ENCODE measurements at regions not wholly inside any gene's neighbourhood (a gene's known extent, or its start where the extent isn't known, plus 50 kb on each side); places are given as distances from the start of the nearest gene placed in this dataset.

GRCh38 chr3:22594990-22595389 is 608.1 kb upstream of the UBE2E2 start:
- Histone ChIP-seq H3K9me3 (ENCODE audit: low read length) (no peaks in the 10 kb centered on the region), H3K4me1 (ENCODE audit: insufficient read depth, low read length) (peaks cover 16% of the 10 kb centered on the region; the same call in 1 of the 2 replicates), H3F3A (ENCODE audit: low read length, unreplicated experiment) (no peaks in the 10 kb centered on the region), H3K4me2 (ENCODE audit: low read length) (no peak overlapping the region), H3K9ac (ENCODE audit: low read length) (no peak overlapping the region), H3K79me2 (ENCODE audit: low read length) (no peaks in the 10 kb centered on the region), H3K36me3 (ENCODE audit: low read depth, low read length) (no peaks in the 10 kb centered on the region), H3K4me3 (ENCODE audit: low read length) (no peak overlapping the region), H3K27ac (ENCODE audit: low read length) (no peak overlapping the region), H3K9me2 (replicated peaks; ENCODE audit: low read length) (no peaks in the 10 kb centered on the region), H2AFZ (ENCODE audit: low read length) (no peak overlapping the region), H4K20me1 (ENCODE audit: low read length) (no peaks in the 10 kb centered on the region), H3K27me3 (ENCODE audit: low read length) (no peaks in the 10 kb centered on the region)
- no peak for TF ChIP-seq CTCF (conservative IDR thresholded peaks at IDR 0.05; ENCODE audit: low read depth, low read length)
- no peak for TF ChIP-seq EZH2phosphoT487 (IDR thresholded peaks at IDR 0.05; ENCODE audit: borderline replicate concordance, low read length)
- TF ChIP-seq EZH2 (IDR thresholded peaks at IDR 0.05; ENCODE audit: low read length, unreplicated experiment) = no peak
- DNase-seq (peak; percentile 71), ATAC-seq (peak; percentile 95)
- POLR2A ChIA-PET (ENCODE audit: unreplicated experiment) = no interaction called here
- BruUV-seq (replicated peaks) = no TSS peak
- CTCF ChIA-PET = no interaction called here
- intact Hi-C loops (cut with micrococcal nuclease) = loop anchor here (1.0 kb wide), 1 partner anchor 14 kb away; no protein-coding TSS in a partner anchor

- no peak overlapping the region for H3K27ac ChIP-seq (ENCODE audit: low read length)
- peaks cover 27% of the 10 kb centered on the region for H3K4me1 ChIP-seq (ENCODE audit: insufficient read depth, low read length)
- H3K9me3 ChIP-seq (ENCODE audit: low read length) = no peaks in the 10 kb centered on the region
- no peak for ATAC-seq
- H4K20me1 ChIP-seq (ENCODE audit: low read length) = no peaks in the 10 kb centered on the region
- H3K27me3 ChIP-seq (ENCODE audit: low read length) = no peaks in the 10 kb centered on the region
- H3K36me3 ChIP-seq (ENCODE audit: low read depth, low read length) = no peaks in the 10 kb centered on the region
- H3F3A ChIP-seq (ENCODE audit: low read length, unreplicated experiment) = no peaks in the 10 kb centered on the region
- no peaks in the 10 kb centered on the region for H3K9me2 ChIP-seq (replicated peaks; ENCODE audit: low read length)
- no TSS peak for BruUV-seq (replicated peaks)
- H2AFZ ChIP-seq (ENCODE audit: low read length) = no peak overlapping the region
- H3K79me2 ChIP-seq (ENCODE audit: low read length) = no peaks in the 10 kb centered on the region
- TF ChIP-seq EZH2 (IDR thresholded peaks at IDR 0.05; ENCODE audit: low read length, unreplicated experiment) (no peak), EZH2phosphoT487 (IDR thresholded peaks at IDR 0.05; ENCODE audit: borderline replicate concordance, low read length) (no peak), CTCF (conservative IDR thresholded peaks at IDR 0.05; ENCODE audit: low read depth, low read length) (no peak)
- H3K4me3 ChIP-seq (ENCODE audit: low read length) = no peak overlapping the region
- POLR2A ChIA-PET (ENCODE audit: unreplicated experiment) = no interaction called here
- CTCF ChIA-PET = no interaction called here
- intact Hi-C loops (cut with micrococcal nuclease) = no loop called here
- DNase-seq = no peak
- no peak overlapping the region for H3K9ac ChIP-seq (ENCODE audit: low read length)
- no peak overlapping the region for H3K4me2 ChIP-seq (ENCODE audit: low read length)
Measured at GRCh38 chr3:22606461-22606860, 596.7 kb upstream of the UBE2E2 start.

- H3K79me2 ChIP-seq (ENCODE audit: low read length) = no peaks in the 10 kb centered on the region
- H4K20me1 ChIP-seq (ENCODE audit: low read length) = no peaks in the 10 kb centered on the region
- peak; percentile 67 for DNase-seq
- H3K27ac ChIP-seq (ENCODE audit: low read length) = no peak overlapping the region
- H3K36me3 ChIP-seq (ENCODE audit: low read depth, low read length) = no peaks in the 10 kb centered on the region
- no TSS peak for BruUV-seq (replicated peaks)
- intact Hi-C loops (cut with micrococcal nuclease) = no loop called here
- no peak overlapping the region for H3K4me3 ChIP-seq (ENCODE audit: low read length)
- H2AFZ ChIP-seq (ENCODE audit: low read length) = no peak overlapping the region
- TF ChIP-seq CTCF (conservative IDR thresholded peaks at IDR 0.05; ENCODE audit: low read depth, low read length) (no peak), EZH2 (IDR thresholded peaks at IDR 0.05; ENCODE audit: low read length, unreplicated experiment) (no peak), EZH2phosphoT487 (IDR thresholded peaks at IDR 0.05; ENCODE audit: borderline replicate concordance, low read length) (no peak)
- H3K9me3 ChIP-seq (ENCODE audit: low read length) = no peaks in the 10 kb centered on the region
- no peaks in the 10 kb centered on the region for H3K9me2 ChIP-seq (replicated peaks; ENCODE audit: low read length)
- H3K4me1 ChIP-seq (ENCODE audit: insufficient read depth, low read length) = peaks cover 27% of the 10 kb centered on the region
- CTCF ChIA-PET = no interaction called here
- POLR2A ChIA-PET (ENCODE audit: unreplicated experiment) = no interaction called here
- no peaks in the 10 kb centered on the region for H3F3A ChIP-seq (ENCODE audit: low read length, unreplicated experiment)
- peak; percentile 32 for ATAC-seq
- no peaks in the 10 kb centered on the region for H3K27me3 ChIP-seq (ENCODE audit: low read length)
- no peak overlapping the region for H3K9ac ChIP-seq (ENCODE audit: low read length)
- no peak overlapping the region for H3K4me2 ChIP-seq (ENCODE audit: low read length)
Measured at GRCh38 chr3:22606938-22607337, 596.2 kb upstream of the UBE2E2 start.
